ENCODE measurements at regions not wholly inside any gene's neighbourhood (a gene's known extent, or its start where the extent isn't known, plus 50 kb on each side); places are given as distances from the start of the nearest gene placed in this dataset.
A peak's percentile ranks its signal among the peaks of the same experiment; 100 is the strongest.

DNA sequence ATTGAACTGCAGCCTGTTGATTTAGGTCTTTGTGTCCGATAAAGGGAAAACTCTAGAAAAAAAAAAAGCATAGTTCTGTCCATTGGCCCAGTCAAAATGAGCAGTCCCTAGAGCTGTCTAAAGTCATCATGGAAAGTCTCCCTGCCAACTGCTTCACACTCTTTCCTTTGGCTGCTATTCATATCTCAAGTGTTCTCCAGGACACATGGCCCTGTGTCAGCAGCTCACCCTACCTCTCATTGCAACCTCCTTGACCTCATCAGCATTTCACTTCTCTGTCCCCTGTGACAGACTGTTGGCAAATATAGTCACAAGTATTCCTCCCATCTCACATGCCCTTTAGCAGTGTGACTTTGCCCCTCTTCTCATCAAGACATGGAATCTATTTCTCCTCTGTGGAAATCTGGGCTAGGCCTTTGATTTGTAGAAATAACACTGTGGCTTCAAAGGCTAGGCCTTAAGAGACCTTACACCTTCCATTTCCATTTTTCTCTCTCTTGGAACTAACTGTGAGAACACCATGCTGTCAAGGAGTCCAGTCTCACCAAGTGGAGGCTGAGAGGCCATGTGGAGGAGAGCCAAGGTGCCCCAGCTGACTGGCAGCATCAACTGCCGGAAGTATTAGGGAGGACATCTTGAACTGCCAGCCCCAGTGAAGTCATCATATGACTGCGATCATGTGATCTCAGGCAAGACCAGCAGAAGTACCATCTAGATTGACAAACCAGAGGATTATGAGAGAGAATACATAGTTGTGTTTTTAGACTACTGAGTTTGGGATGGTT, 149.4 kb upstream of the TARS1 start:
- no peak for DNase-seq (ENCODE audit: low read depth)

DNA sequence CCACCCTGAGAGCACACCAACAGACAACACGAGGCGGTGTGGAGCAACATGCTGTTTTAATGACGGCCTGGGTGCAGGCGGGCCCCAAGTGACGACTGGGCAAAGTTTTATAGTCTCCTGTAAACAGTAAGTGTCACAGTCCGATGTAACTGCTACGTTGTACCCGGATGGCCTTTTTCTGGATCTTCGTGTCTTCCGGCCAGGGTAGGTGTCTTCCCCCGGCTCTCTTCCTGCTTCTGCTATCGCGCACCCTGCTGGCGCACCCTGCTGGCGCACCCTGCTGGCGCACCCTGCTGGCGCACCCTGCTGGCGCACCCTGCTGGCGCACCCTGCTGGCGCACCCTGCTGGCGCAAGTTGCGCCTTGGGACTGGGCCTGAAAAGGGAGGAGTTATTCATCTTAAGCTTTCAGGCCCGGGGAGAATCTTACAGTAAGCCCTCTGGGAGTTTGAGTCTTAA, 143.0 kb upstream of the TARS1 start:
- DNase-seq (ENCODE audit: low read depth) = no peak

DNA sequence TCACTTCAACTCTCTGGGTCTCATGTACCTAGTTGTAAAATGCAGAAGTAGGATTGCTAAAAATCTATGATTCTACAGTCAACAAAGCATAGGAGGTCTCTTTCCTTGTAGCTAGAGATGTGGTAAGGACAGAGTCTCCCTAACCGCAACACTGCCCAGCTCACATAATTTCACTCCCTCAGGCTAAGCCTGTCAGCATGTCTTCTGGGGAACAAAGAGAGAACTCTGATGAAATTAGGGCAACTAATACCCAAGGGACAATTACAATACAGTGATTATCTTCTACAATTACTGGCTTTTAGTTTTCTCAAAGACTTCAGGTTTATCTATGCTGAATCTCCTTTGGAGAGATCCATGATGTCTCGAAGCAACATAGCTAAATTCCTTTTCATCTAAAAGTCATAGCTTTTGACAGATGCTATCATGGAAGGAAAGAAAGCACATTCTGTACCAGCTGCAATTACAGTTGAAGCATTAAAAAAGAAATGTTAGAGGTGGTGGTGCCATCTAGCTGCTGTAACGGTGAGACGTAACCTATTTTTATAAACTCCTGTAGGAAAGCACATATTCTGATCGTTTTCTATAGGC, 141.1 kb upstream of the TARS1 start:
- DNase-seq (ENCODE audit: low read depth) = no peak

DNA sequence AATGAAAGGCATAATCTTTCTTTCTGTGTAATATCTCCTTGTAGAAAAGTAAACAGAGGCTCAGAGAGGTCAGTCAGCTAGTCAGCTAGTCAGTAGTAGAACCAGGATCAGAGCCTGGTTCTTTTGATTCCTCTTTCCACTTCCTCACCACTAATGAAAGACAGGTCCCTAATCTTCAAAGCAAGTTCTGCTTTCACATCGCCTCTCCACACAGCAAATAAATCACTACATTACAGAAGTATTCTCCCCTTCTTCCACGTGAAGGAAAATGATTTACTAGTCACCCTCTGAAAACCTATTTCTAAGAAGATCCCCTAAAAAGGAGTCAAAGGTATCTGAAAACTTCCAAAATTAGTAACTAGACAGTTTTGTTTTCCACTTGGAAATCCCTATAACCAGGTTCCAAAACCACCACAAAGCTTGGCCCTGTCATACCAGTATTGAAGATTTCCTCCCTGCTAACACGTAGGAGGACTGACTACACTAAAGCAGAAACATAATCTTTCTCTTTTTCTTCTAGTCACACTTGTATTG, 140.5 kb upstream of the TARS1 start:
- DNase-seq (ENCODE audit: low read depth) = no peak

DNA sequence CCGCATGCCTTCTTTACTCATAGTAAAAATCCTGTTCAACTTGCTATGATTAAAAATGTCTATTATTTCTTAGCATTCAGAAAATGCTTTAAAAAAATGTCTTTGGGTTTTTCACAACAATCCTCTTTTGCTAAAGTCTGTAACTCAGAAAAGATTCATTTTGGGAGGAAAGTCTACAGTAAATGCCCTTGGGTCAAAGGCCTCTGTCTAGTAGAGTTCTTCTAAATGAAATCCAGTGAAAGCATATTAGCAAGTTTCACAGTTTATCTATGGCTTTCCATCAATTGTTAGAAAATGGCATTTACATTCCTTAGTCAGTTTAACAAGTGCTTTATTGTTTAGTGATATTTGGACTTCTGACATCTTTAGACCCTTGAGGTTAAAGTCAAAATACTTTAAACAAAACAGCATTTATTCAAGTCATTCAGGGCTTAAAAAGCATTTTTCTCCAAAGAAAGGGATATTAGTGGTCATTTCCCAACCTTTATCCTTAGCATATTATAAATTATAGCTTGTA, 137.1 kb upstream of the TARS1 start:
- DNase-seq (ENCODE audit: low read depth) = no peak

DNA sequence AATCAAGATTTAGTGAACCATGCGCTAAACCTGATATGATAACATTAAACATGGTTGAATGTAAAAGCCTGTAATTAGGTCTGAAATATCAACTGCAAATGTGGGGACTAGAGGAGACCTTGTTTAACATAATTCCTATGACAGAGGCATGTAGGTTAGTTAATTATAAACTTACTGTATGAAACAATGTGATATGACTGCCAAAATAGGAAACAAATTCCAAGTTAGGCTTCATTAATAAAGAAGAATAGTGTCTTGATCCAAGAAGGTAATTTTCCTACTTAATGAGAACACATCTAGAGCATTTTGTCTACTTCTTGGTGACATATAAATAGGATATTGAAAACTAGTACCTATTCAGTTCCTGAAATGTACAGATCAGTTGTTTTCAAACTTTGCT, 136.2 kb upstream of the TARS1 start:
- no peak for DNase-seq (ENCODE audit: low read depth)

DNA sequence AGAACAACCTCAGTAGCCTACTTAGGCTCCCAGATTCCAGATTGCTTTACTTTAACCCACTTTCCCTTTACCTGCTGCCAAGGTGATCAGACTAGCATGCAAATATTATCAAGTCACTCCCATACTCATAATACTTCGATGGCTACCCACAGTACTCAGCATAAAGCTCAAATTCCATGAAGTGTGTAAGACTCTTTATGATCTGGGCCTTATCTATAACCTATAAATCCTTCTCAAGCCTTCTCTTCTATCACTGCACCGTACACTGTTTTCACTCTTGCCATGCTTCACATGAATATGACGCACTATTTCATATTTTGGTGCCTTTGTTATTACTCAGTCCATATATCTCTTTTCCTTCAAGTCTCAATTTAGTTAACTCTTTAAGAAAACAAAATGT, 135.2 kb upstream of the TARS1 start:
- no peak for DNase-seq (ENCODE audit: low read depth)

DNA sequence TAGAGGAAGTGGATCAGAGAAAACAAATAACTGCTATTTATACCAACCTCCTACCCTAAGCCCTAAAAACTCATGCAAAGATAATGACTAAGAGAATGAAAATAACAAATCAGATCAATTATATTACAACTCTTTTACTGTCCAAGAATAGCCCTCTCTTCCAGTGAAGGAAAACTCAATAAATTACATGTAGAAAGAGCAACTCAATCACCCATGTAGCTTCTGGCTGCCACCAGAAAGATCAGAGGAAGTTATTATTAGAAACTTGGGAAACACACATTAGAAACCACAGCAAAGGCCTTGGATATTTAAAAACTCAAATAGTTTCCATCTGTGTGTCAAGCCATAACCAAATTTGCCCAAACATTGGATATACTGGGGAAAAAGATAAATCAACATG, 134.0 kb upstream of the TARS1 start:
- no peak for DNase-seq (ENCODE audit: low read depth)

DNA sequence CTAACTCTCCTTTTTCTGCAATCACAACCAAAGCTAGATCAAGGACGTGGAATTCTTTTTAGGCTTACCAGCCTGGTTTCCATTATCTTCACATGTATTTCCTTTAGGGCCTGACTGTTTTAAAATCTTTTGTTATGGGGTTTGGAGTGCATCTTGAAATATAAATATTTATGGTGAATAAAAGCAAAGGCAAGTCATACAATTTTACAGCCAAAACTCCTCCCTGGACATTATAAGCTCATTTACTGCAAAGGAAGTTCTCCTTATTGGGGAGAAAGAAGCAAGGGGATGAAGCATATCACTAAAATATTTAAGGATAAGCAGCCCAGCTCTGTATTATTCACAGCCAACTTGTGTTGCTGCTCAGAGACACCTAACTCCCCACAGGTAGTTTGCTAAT, 132.2 kb upstream of the TARS1 start:
- no peak for DNase-seq (ENCODE audit: low read depth)

DNA sequence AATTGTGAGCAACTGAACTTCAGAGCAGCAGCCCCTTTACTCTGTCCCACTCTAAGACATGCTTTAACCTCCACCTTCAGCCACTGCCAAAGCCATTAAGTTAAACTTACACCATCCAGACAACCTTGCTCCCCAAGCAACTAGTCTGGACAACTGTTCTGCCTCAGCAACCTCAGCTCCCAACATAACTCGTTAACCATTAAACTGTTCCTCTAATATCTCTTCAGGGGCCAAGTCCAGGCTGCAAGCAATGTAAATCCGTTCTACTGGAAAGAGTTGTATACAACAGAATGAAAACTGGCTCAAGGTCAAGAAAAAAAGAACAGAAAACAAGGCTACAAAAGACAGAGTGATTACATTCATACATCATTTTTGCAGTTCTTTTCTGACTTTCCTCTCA, 131.7 kb upstream of the TARS1 start:
- DNase-seq (ENCODE audit: low read depth) = no peak

DNA sequence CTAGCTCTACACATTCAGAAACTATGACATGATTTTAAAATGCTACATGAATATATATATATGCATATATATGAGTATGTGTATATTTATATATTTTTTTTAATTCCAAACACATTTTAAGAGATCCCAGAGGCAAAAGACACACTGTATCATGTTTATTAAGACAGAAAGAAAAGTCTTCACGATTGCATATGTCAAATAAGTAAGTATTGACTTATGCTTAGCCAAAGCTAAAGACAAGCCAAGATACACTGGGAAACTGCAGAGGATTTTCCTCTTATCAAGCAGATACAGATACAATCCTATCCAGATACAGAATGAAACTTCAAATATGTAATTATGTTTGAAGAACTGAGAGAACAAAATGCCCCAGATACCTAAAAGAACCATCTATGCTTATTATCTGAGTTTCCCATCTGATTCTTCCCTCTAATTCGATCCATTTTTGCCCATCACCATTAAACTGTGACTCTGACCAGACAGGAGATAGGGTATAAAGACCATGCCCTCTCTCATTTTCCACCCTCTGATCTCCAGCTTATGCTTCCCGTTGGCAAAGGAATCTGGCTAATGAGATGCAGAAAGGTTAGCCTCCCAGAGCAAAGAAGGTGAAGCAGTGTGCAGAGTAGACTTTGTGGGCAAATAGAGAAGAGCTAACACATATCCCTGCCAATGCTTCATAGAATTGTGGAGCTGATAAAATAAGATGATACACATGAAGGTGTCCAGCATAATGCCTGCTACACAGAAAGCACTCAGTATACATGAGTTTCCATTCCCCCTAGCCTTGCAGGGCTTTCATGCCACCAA, 131.0 kb upstream of the TARS1 start:
- no peak for DNase-seq (ENCODE audit: low read depth)

DNA sequence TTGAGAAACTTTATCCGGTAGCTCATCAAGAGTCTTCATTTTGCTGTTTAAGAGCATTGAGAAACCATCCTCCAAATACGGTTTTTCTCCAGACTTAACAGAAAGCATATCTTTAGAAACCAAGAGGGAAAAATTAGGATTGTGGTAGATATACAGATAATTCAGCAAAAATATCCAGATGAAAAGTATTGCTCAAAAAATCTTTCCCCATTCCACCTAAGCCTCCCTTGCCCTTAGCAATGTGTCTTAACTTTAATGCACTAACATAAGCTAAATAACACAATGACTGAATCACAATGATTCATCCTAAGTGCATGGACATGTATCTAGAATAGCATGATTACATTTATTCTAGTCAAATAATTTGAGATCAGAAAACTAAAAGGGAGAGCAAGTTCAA, 130.3 kb upstream of the TARS1 start:
- peak; percentile 89 for DNase-seq (ENCODE audit: low read depth)

DNA sequence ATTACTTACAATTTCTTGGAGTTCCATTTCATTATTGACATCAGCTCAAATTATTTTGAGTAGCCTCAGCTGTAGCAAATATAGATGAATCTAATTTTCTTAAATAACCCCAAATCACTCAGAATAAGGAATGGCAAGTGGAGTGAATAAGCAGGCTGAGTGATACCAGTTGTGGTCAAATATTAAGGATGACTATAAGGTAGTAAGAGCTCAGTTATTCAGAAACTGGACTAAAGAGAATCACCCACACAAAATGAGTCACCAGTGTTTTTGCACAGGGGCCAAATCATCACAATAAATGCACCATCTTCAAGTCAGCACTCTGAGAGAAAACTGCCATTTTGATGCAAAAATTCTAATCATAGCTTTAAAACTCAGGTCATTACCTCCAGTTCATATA, 128.9 kb upstream of the TARS1 start:
- peak; percentile 99 for DNase-seq (ENCODE audit: low read depth)

DNA sequence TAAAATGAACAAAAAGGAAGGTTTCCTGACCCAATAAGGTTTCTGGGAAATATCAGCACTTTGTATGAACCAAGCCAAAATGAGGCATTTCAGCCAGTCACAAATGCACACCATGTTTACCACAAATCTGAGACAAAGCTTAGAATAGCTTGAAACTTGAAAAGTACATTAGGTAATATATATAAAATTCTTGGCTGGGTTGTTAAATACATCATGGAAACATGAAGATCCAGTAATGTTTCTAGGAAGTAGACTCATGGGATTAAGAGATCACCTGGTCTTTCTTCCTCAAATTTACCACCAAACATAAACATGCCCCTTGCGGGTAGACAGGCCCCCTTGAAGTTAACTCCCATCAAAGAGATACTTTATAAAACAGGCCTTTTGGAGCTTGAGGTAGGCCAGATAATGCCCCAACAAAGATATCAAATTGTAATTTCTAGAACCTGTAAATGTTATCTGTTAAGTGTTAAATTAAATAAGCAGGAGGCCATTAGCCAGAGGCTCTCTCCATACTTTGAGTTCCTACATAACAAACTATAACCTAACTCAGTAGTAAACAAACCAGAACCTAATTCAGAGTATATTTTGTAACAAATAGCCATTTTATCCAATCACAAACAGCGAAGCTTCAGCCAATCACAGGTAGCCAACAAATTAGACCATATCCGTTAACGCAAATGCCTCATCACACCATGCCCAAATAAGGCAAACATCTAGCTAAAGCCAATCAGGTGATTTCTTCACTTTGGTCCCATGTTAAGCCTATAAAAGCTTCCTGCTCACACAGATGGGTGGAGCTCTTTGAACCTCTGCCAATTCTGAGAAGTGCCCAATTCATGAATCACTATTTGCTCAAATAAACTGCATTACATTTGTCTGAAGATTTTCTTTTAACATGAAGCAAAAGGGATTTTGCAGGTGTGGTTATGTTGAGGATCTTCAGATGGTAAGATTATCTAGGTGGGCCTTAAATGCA, 127.9 kb upstream of the TARS1 start:
- DNase-seq (ENCODE audit: low read depth) = peak; percentile 100

DNA sequence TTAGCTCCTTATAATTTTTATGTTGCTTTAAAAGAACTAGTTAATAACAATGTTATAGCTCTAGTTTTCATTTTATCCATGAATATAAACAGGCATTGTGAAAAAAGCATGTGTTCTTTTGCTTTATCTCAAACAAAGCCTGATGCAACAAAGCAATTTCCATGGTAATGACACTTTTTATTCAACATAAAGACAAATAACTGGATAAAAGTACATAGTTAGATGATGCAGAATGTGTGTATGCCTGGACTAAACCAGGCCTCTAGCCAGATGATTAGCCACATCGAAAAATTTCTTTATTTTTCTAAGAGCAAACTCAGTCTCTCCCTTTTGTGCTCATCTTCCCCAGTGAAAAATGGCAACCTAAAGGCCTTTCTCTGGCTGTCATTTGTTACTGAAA, 125.6 kb upstream of the TARS1 start:
- no peak for DNase-seq (ENCODE audit: low read depth)

DNA sequence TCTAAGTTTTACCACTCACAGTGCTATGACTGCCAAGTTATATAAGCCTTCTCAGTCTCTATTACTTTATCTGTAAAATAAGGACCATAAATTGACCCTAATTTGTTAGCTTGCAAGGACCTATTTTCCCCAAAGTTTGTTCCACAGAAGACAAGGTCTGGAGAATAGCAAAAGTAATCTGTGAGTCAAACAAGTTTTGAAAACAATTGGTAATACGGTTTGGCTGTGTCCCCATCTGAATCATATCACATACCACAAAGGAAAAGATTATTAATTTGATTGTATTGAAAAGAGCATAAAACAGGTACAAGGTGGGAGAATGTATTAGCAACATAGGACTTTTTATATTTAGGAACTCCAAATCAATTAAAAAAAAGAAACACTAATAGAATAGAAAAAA, 124.0 kb upstream of the TARS1 start:
- no peak for DNase-seq (ENCODE audit: low read depth)

DNA sequence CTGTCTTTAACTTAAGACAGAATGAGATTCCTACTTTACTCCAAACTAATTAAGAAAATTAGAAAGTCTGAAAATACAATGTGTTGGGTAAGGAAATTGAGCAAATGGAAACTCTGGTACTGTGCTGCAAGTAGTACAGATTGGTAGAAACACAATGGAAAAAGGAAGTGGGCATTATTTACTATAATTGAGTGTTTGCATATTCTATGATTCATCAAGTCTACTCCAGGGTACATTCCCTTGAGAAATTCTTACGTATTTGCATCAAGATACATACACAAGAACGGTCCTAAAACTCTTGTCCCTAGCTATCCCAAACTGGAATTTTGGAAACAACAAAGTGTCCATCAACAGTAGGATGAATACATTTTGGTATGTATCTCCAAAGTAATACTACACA, 123.5 kb upstream of the TARS1 start:
- no peak for DNase-seq (ENCODE audit: low read depth)

DNA sequence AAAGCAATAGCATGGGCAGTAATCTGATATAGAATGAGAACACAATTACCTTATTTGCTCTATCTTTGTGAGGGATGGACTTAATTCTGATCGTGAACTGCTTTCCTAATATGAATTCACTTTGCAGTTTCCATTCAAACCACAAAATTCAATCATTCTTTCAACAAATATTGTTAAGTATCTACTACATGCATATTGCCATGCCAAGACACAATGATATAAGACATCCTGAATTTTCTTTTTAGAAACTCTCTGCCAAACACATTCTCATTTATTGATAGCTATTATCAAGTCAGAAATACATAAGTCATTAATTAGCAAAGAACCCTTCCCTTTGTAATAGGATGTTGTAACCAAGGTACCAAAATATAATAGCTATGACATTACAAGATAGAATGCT, 121.6 kb upstream of the TARS1 start:
- no peak for DNase-seq (ENCODE audit: low read depth)

DNA sequence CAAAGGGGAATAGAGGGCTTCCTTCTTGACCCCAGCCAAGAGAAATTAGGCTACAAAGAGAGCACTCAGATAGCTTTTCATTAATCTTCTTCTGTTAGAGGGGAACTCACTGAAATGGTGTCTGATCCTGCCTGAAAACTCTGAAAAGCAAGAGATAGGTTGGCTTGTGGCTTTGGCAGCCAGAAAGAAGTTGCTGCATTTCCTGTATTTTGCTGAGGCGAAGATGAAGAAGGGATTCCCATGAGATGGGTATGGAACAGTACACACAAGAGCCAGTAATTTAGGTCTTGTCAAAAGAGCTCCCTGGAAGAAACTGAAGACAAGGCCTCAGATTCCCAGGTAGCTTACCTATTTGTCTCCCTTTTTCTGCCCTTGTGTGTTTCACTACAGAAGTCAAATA, 120.9 kb upstream of the TARS1 start:
- DNase-seq (ENCODE audit: low read depth) = no peak

DNA sequence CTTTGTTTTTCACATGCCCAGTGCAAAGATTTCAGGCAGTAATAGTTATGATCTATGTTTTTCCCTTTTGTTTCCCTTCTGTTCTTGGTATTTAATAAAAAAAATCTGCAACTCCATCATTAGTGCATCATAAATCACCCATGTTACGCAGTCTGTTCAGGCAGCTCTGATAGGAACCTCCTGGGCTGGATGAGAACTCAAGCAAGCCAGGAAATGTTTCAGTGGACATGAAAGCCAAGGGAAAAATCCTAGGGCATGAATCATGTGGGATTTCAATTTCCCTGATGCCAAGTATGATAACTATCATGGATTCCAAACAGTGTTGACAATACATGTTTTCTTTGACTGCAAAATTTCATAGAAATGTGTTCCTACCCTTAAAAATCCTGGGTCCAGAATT, 119.7 kb upstream of the TARS1 start:
- peak; percentile 99 for DNase-seq (ENCODE audit: low read depth)

DNA sequence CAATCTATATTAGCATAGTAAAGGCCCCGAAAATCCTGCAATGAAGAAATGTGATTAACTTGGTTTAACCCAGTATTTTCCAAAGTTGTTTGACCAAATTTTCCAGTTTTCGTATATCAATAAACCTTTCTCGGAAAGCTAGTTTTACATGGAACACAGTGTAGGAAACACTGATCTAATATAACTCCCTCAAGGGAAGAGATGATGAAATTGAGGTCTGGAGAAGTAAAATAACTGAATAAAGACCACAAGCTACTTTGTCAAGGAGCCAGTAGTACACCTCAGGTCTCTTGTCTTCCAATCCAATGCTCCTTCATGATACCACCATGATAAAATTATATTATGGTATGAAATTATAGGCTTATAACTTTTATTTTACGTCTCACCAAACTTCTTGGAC, 118.1 kb upstream of the TARS1 start:
- DNase-seq (ENCODE audit: low read depth) = no peak

Measured in HS-5 (cell line).